Activated CD8-positive, alpha-beta T cell treated with anti-CD3 and anti-CD28 coated beads for 36 hours (primary cell): ENCODE measurements at regions not wholly inside any gene's neighbourhood (a gene's known extent, or its start where the extent isn't known, plus 50 kb on each side); places are given as distances from the start of the nearest gene placed in this dataset.

Experiments
- ATAC-seq: fragments of 200-7000 bp; cut with Tn5 transposase; one replicate; pipeline ENCODE4 v1.10.0; 2021; ENCODE audit warnings: mild to moderate bottlenecking, moderate library complexity
- CTCF ChIA-PET: fragments of 350-600 bp; sonication (Branson Sonifier 250); formaldehyde crosslinking; loops from one replicate; lab custom pipeline; 2021; ENCODE audit warnings: antibody characterized with exemption; lab: Charles Lee
- POLR2A ChIA-PET: fragments of 350-600 bp; sonication (Branson Sonifier 250); formaldehyde crosslinking; loops from one replicate; lab custom pipeline; 2021; ENCODE audit warnings: antibody characterized with exemption; lab: Charles Lee
- DNase-seq: peaks from one replicate; pipeline ENCODE4 v3.0.0-alpha.2; 2020
- H3K27ac Mint-ChIP-seq: one replicate; pipeline ENCODE4 v1.8.0; 2021; ENCODE audit warnings: mild to moderate bottlenecking, mixed read lengths
- H3K27me3 Mint-ChIP-seq: one replicate; pipeline ENCODE4 v1.8.0; 2021; ENCODE audit warnings: mixed read lengths
- H3K36me3 Mint-ChIP-seq: one replicate; pipeline ENCODE4 v1.8.0; 2021; ENCODE audit warnings: low read depth, mixed read lengths
- H3K4me1 Mint-ChIP-seq: one replicate; pipeline ENCODE4 v1.8.0; 2021; ENCODE audit warnings: low read depth, mixed read lengths
- H3K4me3 Mint-ChIP-seq: one replicate; pipeline ENCODE4 v1.8.0; 2021; ENCODE audit warnings: mild to moderate bottlenecking, moderate library complexity, mixed read lengths
- H3K9me3 Mint-ChIP-seq: one replicate; pipeline ENCODE4 v1.8.0; 2021; ENCODE audit warnings: mixed read lengths
- CTCF ChIP-seq: fragments of 200-600 bp; IDR thresholded peaks from one replicate; pipeline ENCODE4 v1.8.0; 2022; ENCODE audit warnings: antibody characterized with exemption, mild to moderate bottlenecking
- intact Hi-C: fragments of 100-400 bp; cut with micrococcal nuclease; formaldehyde crosslinking; loops from one replicate; pipeline ENCODE4 v1.10.0; 2022

GRCh38 chr4:163948920-163949455, 454.5 kb downstream of the TMA16 start:
- no peak overlapping the region for H3K27ac Mint-ChIP-seq
- ATAC-seq (no peak), DNase-seq (no peak)
- intact Hi-C loops: no loop called here
- no peaks in the 10 kb centered on the region for H3K36me3 Mint-ChIP-seq
- no peaks in the 10 kb centered on the region for H3K9me3 Mint-ChIP-seq
- CTCF ChIA-PET: no interaction called here
- no peak for TF ChIP-seq CTCF
- no peak overlapping the region for H3K4me3 Mint-ChIP-seq
- H3K4me1 Mint-ChIP-seq: no peaks in the 10 kb centered on the region
- POLR2A ChIA-PET: no interaction called here
- H3K27me3 Mint-ChIP-seq: no peaks in the 10 kb centered on the region

GRCh38 chr4:163949976-163950601, 455.6 kb downstream of the TMA16 start:
- Mint-ChIP-seq H3K4me1 (no peaks in the 10 kb centered on the region), H3K27ac (no peak overlapping the region), H3K4me3 (no peak overlapping the region), H3K27me3 (no peaks in the 10 kb centered on the region), H3K36me3 (no peaks in the 10 kb centered on the region), H3K9me3 (no peaks in the 10 kb centered on the region)
- ATAC-seq: no peak
- no peak for TF ChIP-seq CTCF
- POLR2A ChIA-PET: no interaction called here
- intact Hi-C loops: no loop called here
- CTCF ChIA-PET: no interaction called here
- DNase-seq: no peak

GRCh38 chr4:163955288-163955687, 460.8 kb downstream of the TMA16 start:
- no peak for ATAC-seq
- POLR2A ChIA-PET: no interaction called here
- Mint-ChIP-seq H3K4me1 (no peaks in the 10 kb centered on the region), H3K27ac (no peak overlapping the region), H3K9me3 (no peaks in the 10 kb centered on the region), H3K27me3 (no peaks in the 10 kb centered on the region), H3K36me3 (no peaks in the 10 kb centered on the region), H3K4me3 (no peak overlapping the region)
- CTCF ChIA-PET: no interaction called here
- no peak for TF ChIP-seq CTCF
- intact Hi-C loops: no loop called here
- no peak for DNase-seq

GRCh38 chr4:163958751-163959150, 464.3 kb downstream of the TMA16 start:
- Mint-ChIP-seq H3K36me3 (no peaks in the 10 kb centered on the region), H3K4me3 (no peak overlapping the region), H3K27ac (no peak overlapping the region), H3K9me3 (no peaks in the 10 kb centered on the region), H3K4me1 (no peaks in the 10 kb centered on the region), H3K27me3 (no peaks in the 10 kb centered on the region)
- no peak for TF ChIP-seq CTCF
- ChIA-PET POLR2A (no interaction called here), CTCF (no interaction called here)
- intact Hi-C loops: no loop called here
- DNase-seq (no peak), ATAC-seq (no peak)

GRCh38 chr4:163959932-163960331, 465.4 kb downstream of the TMA16 start:
- no peak for ATAC-seq
- Mint-ChIP-seq H3K27ac (no peak overlapping the region), H3K27me3 (no peaks in the 10 kb centered on the region), H3K9me3 (no peaks in the 10 kb centered on the region), H3K4me1 (no peaks in the 10 kb centered on the region), H3K36me3 (no peaks in the 10 kb centered on the region), H3K4me3 (no peak overlapping the region)
- intact Hi-C loops: no loop called here
- ChIA-PET CTCF (no interaction called here), POLR2A (no interaction called here)
- no peak for DNase-seq
- no peak for TF ChIP-seq CTCF
